Neural crest cell (in vitro differentiated cells): ENCODE measurements at regions not wholly inside any gene's neighbourhood (a gene's known extent, or its start where the extent isn't known, plus 50 kb on each side); places are given as distances from the start of the nearest gene placed in this dataset.

ENCODE experiments used
- DNase-seq: peaks from one replicate; pipeline ENCODE4 v3.0.0; 2021; ENCODE audit warnings: low read depth, mixed read lengths, low spot score
- H3K27ac Mint-ChIP-seq: one replicate; pipeline ENCODE4 v1.8.0; 2021; ENCODE audit warnings: mild to moderate bottlenecking, mixed read lengths; ENCODE audit not compliant: unreplicated experiment
- H3K27me3 Mint-ChIP-seq: 2 replicates; pipeline ENCODE4 v1.8.0; 2021; ENCODE audit warnings: low read depth, mild to moderate bottlenecking, mixed read lengths
- H3K36me3 Mint-ChIP-seq: 2 replicates; pipeline ENCODE4 v1.8.0; 2021; ENCODE audit warnings: low read depth, mild to moderate bottlenecking, mixed read lengths
- H3K4me1 Mint-ChIP-seq: 2 replicates; pipeline ENCODE4 v1.8.0; 2021; ENCODE audit warnings: mixed read lengths
- H3K4me3 Mint-ChIP-seq: one replicate; pipeline ENCODE4 v1.8.0; 2021; ENCODE audit warnings: mild to moderate bottlenecking, mixed read lengths
- H3K9me3 Mint-ChIP-seq: 2 replicates; pipeline ENCODE4 v1.8.0; 2021; ENCODE audit warnings: mixed read lengths
- CTCF ChIP-seq: fragments of 200-600 bp; sonication (generic); conservative IDR thresholded peaks from 2 replicates; pipeline ENCODE4 v1.5.0; 2021; ENCODE audit warnings: antibody characterized with exemption, mild to moderate bottlenecking

- H3K27me3 Mint-ChIP-seq, result no peaks in the 10 kb centered on the region
- peaks cover 1% of the 10 kb centered on the region for H3K9me3 Mint-ChIP-seq
- H3K36me3 Mint-ChIP-seq, result no peaks in the 10 kb centered on the region
- TF ChIP-seq CTCF, result no peak
- H3K4me3 Mint-ChIP-seq, result no peak overlapping the region
- no peak overlapping the region for H3K27ac Mint-ChIP-seq
- no peaks in the 10 kb centered on the region for H3K4me1 Mint-ChIP-seq
- no peak for DNase-seq
Observed at GRCh38 chr4:35464964-35465528, 779.3 kb downstream of the ARAP2 start.

GRCh38 chr4:35491093-35491492 is 753.2 kb downstream of the ARAP2 start:
- no peak for DNase-seq
- no peaks in the 10 kb centered on the region for H3K9me3 Mint-ChIP-seq
- H3K4me3 Mint-ChIP-seq, result no peak overlapping the region
- no peak overlapping the region for H3K27ac Mint-ChIP-seq
- no peaks in the 10 kb centered on the region for H3K27me3 Mint-ChIP-seq
- no peaks in the 10 kb centered on the region for H3K36me3 Mint-ChIP-seq
- TF ChIP-seq CTCF, result no peak
- no peaks in the 10 kb centered on the region for H3K4me1 Mint-ChIP-seq

GRCh38 chr4:35493977-35494376 is 750.3 kb downstream of the ARAP2 start:
- TF ChIP-seq CTCF, result no peak
- no peaks in the 10 kb centered on the region for H3K4me1 Mint-ChIP-seq
- no peaks in the 10 kb centered on the region for H3K27me3 Mint-ChIP-seq
- no peak overlapping the region for H3K27ac Mint-ChIP-seq
- no peak overlapping the region for H3K4me3 Mint-ChIP-seq
- H3K9me3 Mint-ChIP-seq, result no peaks in the 10 kb centered on the region
- DNase-seq, result no peak
- no peaks in the 10 kb centered on the region for H3K36me3 Mint-ChIP-seq

- DNase-seq, result no peak
- no peaks in the 10 kb centered on the region for H3K27me3 Mint-ChIP-seq
- H3K4me1 Mint-ChIP-seq, result no peaks in the 10 kb centered on the region
- H3K36me3 Mint-ChIP-seq, result no peaks in the 10 kb centered on the region
- no peak for TF ChIP-seq CTCF
- no peaks in the 10 kb centered on the region for H3K9me3 Mint-ChIP-seq
- H3K27ac Mint-ChIP-seq, result no peak overlapping the region
- H3K4me3 Mint-ChIP-seq, result no peak overlapping the region
Observed at GRCh38 chr4:35494955-35495354, 749.4 kb downstream of the ARAP2 start.

GRCh38 chr4:35500812-35501211 is 743.5 kb downstream of the ARAP2 start:
- H3K27ac Mint-ChIP-seq, result no peak overlapping the region
- H3K9me3 Mint-ChIP-seq, result peaks cover 4% of the 10 kb centered on the region
- no peaks in the 10 kb centered on the region for H3K4me1 Mint-ChIP-seq
- DNase-seq, result no peak
- H3K36me3 Mint-ChIP-seq, result no peaks in the 10 kb centered on the region
- TF ChIP-seq CTCF, result no peak
- H3K27me3 Mint-ChIP-seq, result no peaks in the 10 kb centered on the region
- no peak overlapping the region for H3K4me3 Mint-ChIP-seq

- TF ChIP-seq CTCF, result no peak
Observed at GRCh38 chr4:35503435-35503834, 740.9 kb downstream of the ARAP2 start.

More at GRCh38 chr4:35503435-35503834, 740.9 kb downstream of the ARAP2 start:
- Mint-ChIP-seq H3K9me3 (peaks cover 4% of the 10 kb centered on the region), H3K27ac (no peak overlapping the region), H3K4me3 (no peak overlapping the region), H3K36me3 (no peaks in the 10 kb centered on the region), H3K4me1 (no peaks in the 10 kb centered on the region), H3K27me3 (no peaks in the 10 kb centered on the region)
- DNase-seq, result no peak
